HepG2 (cell line): ENCODE measurements at regions not wholly inside any gene's neighbourhood (a gene's known extent, or its start where the extent isn't known, plus 50 kb on each side); places are given as distances from the start of the nearest gene placed in this dataset.

ENCODE experiments used
- ATAC-seq: fragments of 200-7000 bp; cut with Tn5 transposase; 3 replicates; pipeline ENCODE4 v1.9.1; 2020; ENCODE audit warnings: mild to moderate bottlenecking, moderate library complexity
- BruUV-seq: library from RNA; stranded (reverse); fragments of 400-500 nt; replicated peaks from 2 replicates; lab custom pipeline; 2021; lab: Mats Ljungman, UMichigan
- CTCF ChIA-PET: fragments of 300-600 bp; formaldehyde crosslinking; extraction: SDS; loops from one replicate; lab custom pipeline; 2021; ENCODE audit warnings: low total read pairs, inconsistent platforms, low intra/inter-chr PET ratio; lab: Yijun Ruan, JAX
- POLR2A ChIA-PET: fragments of 350-600 bp; sonication (Branson Sonifier 250); formaldehyde crosslinking; loops from one replicate; lab custom pipeline; 2020; ENCODE audit warnings: antibody characterized with exemption, inconsistent platforms; lab: Yijun Ruan, JAX
- DNase-seq: peaks from one replicate; pipeline ENCODE4 v3.0.0-alpha.2; 2015; ENCODE audit warnings: low spot score
- FAIRE-seq: peaks from 3 replicates; lab custom pipeline; 2011; peaks lifted over from hg19 to GRCh38; lab: Jason Lieb, UNC
- H2AFZ ChIP-seq: one replicate; pipeline ENCODE4 v1.6.1; 2011; ENCODE audit warnings: low read length, inconsistent platforms
- H3K27ac ChIP-seq: fragments of 300-600 bp; 3 replicates; pipeline ENCODE4 v1.8.0; 2011; ENCODE audit warnings: mixed run types, mild to moderate bottlenecking, mixed read lengths, low read length, inconsistent platforms; ENCODE audit not compliant: insufficient read depth; ENCODE audit errors: extremely low read length
- H3K27me3 ChIP-seq, 2 experiments: fragments of 200-600 bp in 1 of 2; 2 replicates in 1 of 2; 3 replicates in 1 of 2; pipeline versions ENCODE4 v1.6.0 to v1.8.0; 2011; ENCODE audit warnings: low read length in 2 of 2, mild to moderate bottlenecking in 2 of 2, moderate library complexity in 2 of 2, inconsistent platforms in 1 of 2; ENCODE audit not compliant: insufficient read depth in 2 of 2, control insufficient read depth in 1 of 2
- H3K36me3 ChIP-seq, 2 experiments: fragments of 200-600 bp in 1 of 2; replicated peaks in 1 of 2; 2 replicates in 1 of 2; 3 replicates in 1 of 2; pipeline versions ENCODE4 v1.5.1 to v1.8.0; 2011; ENCODE audit warnings: low read length in 2 of 2, inconsistent platforms in 1 of 2; ENCODE audit not compliant: insufficient read depth in 2 of 2, control insufficient read depth in 1 of 2
- H3K4me1 ChIP-seq: 2 replicates; pipeline ENCODE4 v1.5.1; 2012; ENCODE audit warnings: low read length, inconsistent platforms; ENCODE audit not compliant: insufficient read depth
- H3K4me2 ChIP-seq: 2 replicates; pipeline ENCODE4 v1.6.0; 2011; ENCODE audit warnings: low read depth, low read length, inconsistent platforms
- H3K4me3 ChIP-seq, 3 experiments: fragments of 200-600 bp in 1 of 3; sonication (generic), shearing (Covaris generic) in 1 of 3; replicated peaks in 1 of 3; 2 replicates each; pipeline ENCODE4 v1.5.1; 2011 to 2016; ENCODE audit warnings: low read length in 3 of 3, inconsistent platforms in 2 of 3, low read depth in 2 of 3, mild to moderate bottlenecking in 2 of 3, control low read depth in 1 of 3, mixed read lengths in 1 of 3; ENCODE audit not compliant: insufficient read depth in 1 of 3
- H3K79me2 ChIP-seq: one replicate; pipeline ENCODE4 v1.6.1; 2011; ENCODE audit warnings: low read length, inconsistent platforms; ENCODE audit not compliant: insufficient read depth
- H3K9ac ChIP-seq: 2 replicates; pipeline ENCODE4 v1.6.0; 2011; ENCODE audit warnings: mild to moderate bottlenecking, low read depth, low read length, inconsistent platforms; ENCODE audit not compliant: insufficient read depth
- H3K9me3 ChIP-seq: 2 replicates; pipeline ENCODE4 v1.5.1; 2012; ENCODE audit warnings: mild to moderate bottlenecking, low read length
- H4K20me1 ChIP-seq: 2 replicates; pipeline ENCODE4 v1.6.0; 2011; ENCODE audit warnings: inconsistent platforms, mild to moderate bottlenecking, low read length, moderate library complexity; ENCODE audit not compliant: insufficient read depth
- ATRX ChIP-seq: sonication (generic); formaldehyde crosslinking; IDR thresholded peaks from 2 replicates; pipeline ENCODE4 v1.4.0; 2020; ENCODE audit warnings: missing genetic modification reagents, borderline replicate concordance
- CEBPB ChIP-seq: IDR thresholded peaks from 2 replicates; pipeline ENCODE4 v1.6.1; 2011; ENCODE audit warnings: low read depth, low read length, improper control_type of control experiment, borderline replicate concordance
- DNMT3B ChIP-seq: conservative IDR thresholded peaks from 2 replicates; pipeline ENCODE4 v1.6.1; 2016; ENCODE audit warnings: missing biosample characterization, control low read depth
- SIX4 ChIP-seq: sonication (generic); formaldehyde crosslinking; IDR thresholded peaks from 2 replicates; pipeline ENCODE4 v1.4.0; 2020; ENCODE audit warnings: missing genetic modification reagents
- ZFAT ChIP-seq: sonication (generic); formaldehyde crosslinking; conservative IDR thresholded peaks from 2 replicates; pipeline ENCODE4 v1.8.1; 2023; ENCODE audit warnings: missing genetic modification reagents, inconsistent platforms
- ZNF18 ChIP-seq: sonication (generic); formaldehyde crosslinking; IDR thresholded peaks from 2 replicates; pipeline ENCODE4 v1.8.0; 2022; ENCODE audit warnings: mild to moderate bottlenecking, missing genetic modification reagents; ENCODE audit not compliant: insufficient replicate concordance
- ZSCAN20 ChIP-seq: sonication (generic); formaldehyde crosslinking; IDR thresholded peaks from 2 replicates; pipeline ENCODE4 v1.4.0; 2020; ENCODE audit warnings: missing genetic modification reagents, mild to moderate bottlenecking, borderline replicate concordance
- WGBS: methylation state at CpG from one replicate; pipeline ENCODE4 v1.1.6; 2017; ENCODE audit warnings: low lambda C conversion rate; 5-methylcytosine and 5-hydroxymethylcytosine counted together
- in situ Hi-C: cut with HindIII; loops from 2 replicates; pipeline ENCODE4 v1.10.0; 2017; ENCODE audit warnings: low pct_unique_long_range_greater_than_20kb; ENCODE audit not compliant: extremely low pct_ligation_motif_present
- intact Hi-C: fragments of 100-400 bp; cut with micrococcal nuclease; formaldehyde crosslinking; loops from one replicate; pipeline ENCODE4 v1.10.0; 2022; ENCODE audit not compliant: unreplicated experiment

DNA sequence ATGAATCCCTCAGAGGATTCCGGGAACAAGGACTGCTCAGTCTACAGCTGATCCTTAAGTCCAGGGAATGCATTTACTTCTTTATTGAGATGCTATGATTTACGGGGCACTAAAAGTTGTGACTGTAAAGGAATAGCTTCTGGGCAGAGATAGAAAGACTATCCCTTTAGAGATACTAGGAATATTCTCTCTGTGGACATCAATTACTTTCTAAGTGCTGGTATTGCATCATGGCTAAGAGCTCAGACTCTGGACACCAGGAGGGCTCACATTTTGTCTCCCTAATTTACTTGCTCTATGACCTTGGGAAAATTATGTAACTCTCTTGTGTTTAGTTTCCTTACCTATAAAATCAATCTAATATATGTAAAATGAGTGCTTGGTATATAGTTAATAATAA lies 131.4 kb downstream of the AKAIN1 start:
- DNase-seq (no peak), FAIRE-seq (no peak), ATAC-seq (no peak)
- H2AFZ ChIP-seq = no peak overlapping the region
- in situ Hi-C loops (loop anchor here (25.0 kb wide), 1 partner anchor 1447 kb away; no protein-coding TSS in a partner anchor), intact Hi-C loops (no loop called here)
- H3K4me2 ChIP-seq = no peak overlapping the region
- no peaks in the 10 kb centered on the region for H3K4me1 ChIP-seq
- H3K27ac ChIP-seq = no peak overlapping the region
- no peaks in the 10 kb centered on the region for H3K9me3 ChIP-seq
- BruUV-seq = no TSS peak
- no peak for TF ChIP-seq ZNF18
- TF ChIP-seq SIX4 (CRISPR knock-in tag) = no peak
- no peak for TF ChIP-seq ZSCAN20 (CRISPR knock-in tag)
- 0 out of 2 replicates have a peak, but pooled peaks have one; percentile 30 for TF ChIP-seq CEBPB
- no peak for TF ChIP-seq ZFAT (CRISPR knock-in tag)
- H3K79me2 ChIP-seq = no peaks in the 10 kb centered on the region
- 49% methylated on average over 2 of the region's 2 CpGs for WGBS
- ChIA-PET CTCF (no interaction called here), POLR2A (no interaction called here)
- H3K9ac ChIP-seq = no peak overlapping the region
- H4K20me1 ChIP-seq = no peaks in the 10 kb centered on the region
- H3K27me3 ChIP-seq = no peaks in the 10 kb centered on the region
- H3K36me3 ChIP-seq = no peaks in the 10 kb centered on the region
- no peak overlapping the region for H3K4me3 ChIP-seq

DNA sequence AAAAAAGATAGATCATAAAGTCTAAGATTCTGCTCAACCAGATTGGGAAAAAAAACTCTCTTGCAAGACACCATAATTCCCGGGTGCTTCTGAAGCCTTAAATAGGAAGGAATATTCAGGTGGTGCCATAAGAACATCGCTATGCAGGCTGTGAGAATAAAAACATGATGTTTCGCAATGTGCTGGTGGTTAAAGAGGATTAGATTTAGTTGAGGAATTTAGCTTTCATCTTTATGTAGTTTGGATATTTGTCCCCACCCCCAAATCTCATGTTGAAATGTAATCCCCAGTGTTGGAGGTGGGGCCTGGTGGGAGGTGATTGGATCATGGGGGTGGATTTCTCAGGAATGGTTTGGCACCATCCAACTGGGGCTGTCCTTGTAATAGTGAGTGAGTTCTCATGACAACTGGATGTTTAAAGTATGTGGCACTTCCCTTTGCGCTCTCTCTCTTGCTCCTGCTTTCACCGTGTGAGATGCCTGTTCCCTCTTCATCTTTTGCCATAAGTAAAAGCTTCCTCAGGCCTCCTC lies 132.2 kb downstream of the AKAIN1 start:
- intact Hi-C loops (no loop called here), in situ Hi-C loops (loop anchor here (25.0 kb wide), 1 partner anchor 1447 kb away; no protein-coding TSS in a partner anchor)
- no peaks in the 10 kb centered on the region for H4K20me1 ChIP-seq
- ChIA-PET CTCF (no interaction called here), POLR2A (no interaction called here)
- no peaks in the 10 kb centered on the region for H3K79me2 ChIP-seq
- H3K27me3 ChIP-seq = no peaks in the 10 kb centered on the region
- H3K36me3 ChIP-seq = no peaks in the 10 kb centered on the region
- H2AFZ ChIP-seq = no peak overlapping the region
- ATAC-seq = no peak
- H3K9me3 ChIP-seq = no peaks in the 10 kb centered on the region
- no peak overlapping the region for H3K4me3 ChIP-seq
- H3K4me1 ChIP-seq = no peaks in the 10 kb centered on the region
- no peak overlapping the region for H3K4me2 ChIP-seq
- FAIRE-seq = no peak
- TF ChIP-seq DNMT3B (CRISPR knock-in tag) (no peak), ATRX (CRISPR knock-in tag) (no peak)
- no peak overlapping the region for H3K9ac ChIP-seq
- no peak for DNase-seq
- 48% methylated on average over 5 of the region's 5 CpGs for WGBS
- no peak overlapping the region for H3K27ac ChIP-seq
- no TSS peak for BruUV-seq
